ENCODE measurements at regions not wholly inside any gene's neighbourhood (a gene's known extent, or its start where the extent isn't known, plus 50 kb on each side); places are given as distances from the start of the nearest gene placed in this dataset.

DNA sequence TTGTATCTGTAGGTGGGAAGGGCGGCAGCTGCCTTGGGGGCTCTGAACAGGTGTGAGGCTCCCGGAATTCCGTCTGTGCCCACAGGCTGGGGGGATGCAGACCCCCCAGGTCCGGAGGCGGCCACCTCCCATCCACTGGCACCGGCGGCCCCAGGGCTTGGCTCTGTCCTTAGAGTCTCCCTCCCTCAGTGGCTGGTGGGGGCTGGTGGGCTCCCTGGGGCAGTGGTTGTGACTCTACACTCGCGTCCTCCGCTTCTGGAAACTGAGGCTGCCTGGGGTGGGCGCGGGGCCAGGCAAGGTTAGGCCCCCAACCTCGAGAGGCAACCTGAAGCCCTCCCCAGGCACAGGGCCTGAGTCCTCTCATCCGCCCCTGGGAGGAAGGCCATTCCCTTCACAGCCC lies 1305.4 kb downstream of the BRD1 start:
- DNase-seq = no peak

DNA sequence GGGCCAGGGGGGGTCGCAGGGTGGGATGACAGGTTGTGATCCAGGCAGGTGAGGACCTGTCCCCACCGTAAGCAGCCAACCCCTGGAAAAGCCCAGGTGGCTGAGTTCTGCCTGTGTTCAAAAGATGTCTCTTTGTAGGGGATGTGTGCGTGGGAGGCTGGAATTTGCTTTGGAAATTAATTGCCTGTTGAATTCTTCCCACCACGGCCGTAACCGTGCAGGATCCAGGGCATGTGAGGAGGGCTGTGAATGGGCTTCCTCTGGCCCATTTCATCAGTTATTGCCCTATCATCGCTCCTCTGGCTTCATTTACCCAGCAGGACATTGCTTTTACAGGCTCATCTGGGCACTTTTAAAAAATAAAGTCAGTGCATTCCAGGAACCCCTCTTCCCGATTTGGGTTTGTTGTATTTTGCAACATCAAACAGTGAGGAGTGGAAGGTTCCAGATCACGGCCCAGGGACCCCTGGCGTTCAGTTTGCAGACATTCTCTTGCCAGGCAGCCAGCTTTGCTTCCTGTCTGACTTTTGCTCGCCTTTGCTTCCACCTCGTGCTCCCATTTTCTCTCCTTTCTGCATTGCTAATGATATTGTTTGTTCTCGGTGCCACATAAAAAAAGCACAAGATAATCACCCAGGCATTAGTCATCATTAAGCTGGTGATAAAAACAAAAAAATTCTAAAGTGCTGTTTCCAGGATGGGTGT lies 1306.6 kb downstream of the BRD1 start:
- no peak for DNase-seq

DNA sequence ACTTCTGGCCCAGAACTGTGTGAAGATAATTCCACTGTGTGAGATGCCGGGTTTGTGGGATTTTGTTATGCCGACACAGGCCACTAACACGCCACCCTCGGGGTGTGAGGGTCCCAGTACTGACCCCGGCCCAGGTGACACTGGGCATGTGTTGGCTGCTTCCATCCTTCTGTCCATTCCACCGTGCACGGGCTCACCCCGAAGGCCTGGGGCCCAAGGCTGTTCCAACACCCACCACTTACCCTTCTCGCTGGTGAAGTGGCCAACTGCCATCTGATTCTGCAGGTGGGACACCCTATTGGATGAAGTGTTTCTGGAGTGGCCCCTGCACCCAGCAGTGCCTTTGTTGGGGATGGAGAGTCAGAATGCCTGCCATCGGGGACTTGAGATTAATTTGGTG lies 1307.5 kb downstream of the BRD1 start:
- DNase-seq = no peak

DNA sequence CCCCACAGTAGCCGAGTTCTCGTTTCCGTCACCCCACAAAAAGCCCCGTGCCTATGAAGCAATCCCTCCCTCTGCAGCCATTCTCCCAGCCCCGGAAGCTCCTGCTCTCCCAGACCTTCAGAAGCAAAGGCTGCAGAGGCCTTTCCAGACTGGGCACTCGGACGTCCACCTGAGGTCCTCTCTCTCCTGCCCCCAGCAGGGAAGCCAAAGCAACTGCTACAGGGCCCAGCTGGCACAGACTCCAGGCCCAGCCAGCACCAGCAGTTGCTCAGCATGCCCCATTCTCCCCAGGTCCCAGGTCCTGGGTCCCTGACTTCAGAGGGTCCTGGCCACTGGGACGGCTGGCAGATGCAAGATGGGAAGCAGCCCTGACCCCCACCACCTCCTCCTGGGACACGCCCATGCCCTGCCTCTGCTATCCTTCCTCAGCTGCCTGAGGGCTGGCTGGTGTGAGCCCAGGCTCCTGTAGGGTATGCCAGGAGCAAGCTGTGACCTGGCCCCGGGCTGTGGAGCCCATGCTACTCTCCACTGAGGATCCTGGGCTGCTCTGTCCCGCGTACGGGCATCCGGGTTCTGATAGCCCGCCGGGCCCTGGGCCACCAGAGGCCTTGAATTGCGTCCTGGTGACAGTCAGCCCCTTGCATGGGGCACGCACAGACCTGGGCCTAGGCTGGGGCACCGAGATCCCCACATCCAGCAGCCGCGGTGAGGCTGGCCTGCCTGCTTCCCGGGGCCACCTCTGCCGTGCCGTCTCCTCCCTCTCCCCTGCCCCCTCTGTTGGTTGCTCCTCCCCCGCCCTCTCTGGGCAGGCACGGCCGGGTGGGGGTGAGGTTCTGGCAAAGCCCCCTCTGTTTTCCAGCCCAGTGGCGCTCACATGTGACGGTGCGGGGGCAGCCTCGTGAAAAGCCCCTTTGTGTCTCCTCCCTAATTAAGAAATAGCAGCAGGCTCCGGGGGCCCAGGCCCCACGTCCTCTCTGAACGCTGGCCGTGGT lies 1310.3 kb downstream of the BRD1 start:
- no peak for DNase-seq

DNA sequence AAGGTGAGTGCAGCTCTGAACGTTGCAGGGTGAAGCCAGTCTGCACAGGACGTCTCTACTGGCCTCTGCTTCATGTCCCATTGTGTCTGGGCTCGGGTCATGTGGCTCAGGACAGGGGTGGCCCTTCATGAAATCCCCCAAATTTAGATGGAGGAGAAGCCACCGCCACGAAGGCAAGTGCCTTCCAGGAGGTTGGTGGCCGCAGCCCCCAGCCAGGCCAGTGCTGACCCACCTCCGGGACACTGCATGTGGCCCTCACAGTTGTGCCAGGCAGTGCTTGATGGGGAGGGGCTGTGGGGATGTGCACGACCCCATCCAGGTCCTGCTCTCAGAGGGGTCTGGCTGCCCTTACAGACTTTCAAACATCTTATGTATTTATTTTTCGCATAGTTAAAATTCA lies 1311.1 kb downstream of the BRD1 start:
- no peak for DNase-seq

DNA sequence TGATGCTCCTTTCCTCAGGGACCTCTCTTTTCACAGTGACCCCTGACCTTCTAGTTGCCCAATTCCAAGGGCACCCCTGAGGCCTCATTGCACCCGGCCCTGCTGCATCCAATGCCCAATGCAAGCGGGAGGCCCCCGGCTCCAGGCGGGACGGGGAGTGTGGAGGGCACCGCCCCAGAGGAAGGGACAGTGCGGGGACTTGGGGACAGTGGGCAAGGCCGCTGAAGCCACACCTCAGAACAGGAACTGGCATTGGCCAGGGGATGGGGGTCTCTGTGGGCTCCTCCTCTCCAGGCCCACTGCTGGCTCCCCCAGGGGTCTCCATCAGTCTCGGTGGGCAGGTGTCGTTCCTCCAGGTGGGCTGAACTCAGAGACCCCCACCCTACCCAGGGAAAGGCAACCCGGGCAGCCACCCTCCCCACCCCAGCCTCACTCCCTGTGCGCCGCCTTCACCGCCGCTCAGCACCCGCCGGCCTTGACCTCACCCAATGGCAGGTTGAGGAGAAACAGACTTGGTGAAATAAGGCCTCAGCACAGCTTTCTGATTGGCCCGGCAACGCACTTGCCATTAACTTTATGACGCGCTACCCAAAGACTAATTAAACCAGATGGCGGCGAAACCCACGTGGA lies 1312.0 kb downstream of the BRD1 start:
- no peak for DNase-seq

DNA sequence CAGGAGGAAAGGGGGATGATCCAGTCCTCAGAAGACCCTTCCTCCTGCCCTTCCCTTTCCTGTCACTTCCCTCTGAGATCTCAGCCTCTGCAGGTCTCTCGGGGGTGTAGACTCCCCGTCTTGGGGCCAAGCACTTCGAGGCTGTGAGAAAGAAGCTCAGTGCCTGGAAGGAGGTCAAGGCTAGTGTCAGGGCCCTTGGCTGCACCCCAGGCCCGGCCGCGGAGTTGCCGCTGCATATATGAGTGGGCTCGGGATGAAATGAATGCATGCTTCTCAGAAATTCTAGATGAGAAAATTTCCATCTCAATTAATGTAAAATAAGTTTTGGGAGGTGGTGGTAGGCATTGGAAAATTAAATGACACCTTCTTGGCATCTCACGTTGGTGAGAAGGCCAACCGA lies 1313.7 kb downstream of the BRD1 start:
- DNase-seq = no peak

DNA sequence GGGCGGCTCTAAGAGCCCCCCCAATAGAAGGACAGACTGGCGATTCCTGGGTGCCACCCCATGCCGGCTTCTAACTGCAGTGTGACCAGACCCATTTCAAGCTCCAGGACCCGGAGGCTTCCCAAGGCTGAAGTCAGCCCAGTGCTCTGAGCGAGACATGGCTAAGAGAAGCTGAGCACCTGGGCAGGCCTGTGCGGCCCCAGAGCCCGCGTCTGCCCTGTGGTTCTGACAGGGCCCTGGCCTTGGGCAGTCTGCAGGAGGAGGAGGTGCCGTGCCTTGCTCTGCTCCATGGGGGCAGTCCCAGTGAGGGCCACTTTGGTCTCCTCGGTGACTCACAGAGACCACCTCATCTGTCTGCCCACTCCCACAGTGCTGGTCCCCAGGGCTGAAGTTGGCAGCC lies 1314.2 kb downstream of the BRD1 start:
- DNase-seq = no peak

DNA sequence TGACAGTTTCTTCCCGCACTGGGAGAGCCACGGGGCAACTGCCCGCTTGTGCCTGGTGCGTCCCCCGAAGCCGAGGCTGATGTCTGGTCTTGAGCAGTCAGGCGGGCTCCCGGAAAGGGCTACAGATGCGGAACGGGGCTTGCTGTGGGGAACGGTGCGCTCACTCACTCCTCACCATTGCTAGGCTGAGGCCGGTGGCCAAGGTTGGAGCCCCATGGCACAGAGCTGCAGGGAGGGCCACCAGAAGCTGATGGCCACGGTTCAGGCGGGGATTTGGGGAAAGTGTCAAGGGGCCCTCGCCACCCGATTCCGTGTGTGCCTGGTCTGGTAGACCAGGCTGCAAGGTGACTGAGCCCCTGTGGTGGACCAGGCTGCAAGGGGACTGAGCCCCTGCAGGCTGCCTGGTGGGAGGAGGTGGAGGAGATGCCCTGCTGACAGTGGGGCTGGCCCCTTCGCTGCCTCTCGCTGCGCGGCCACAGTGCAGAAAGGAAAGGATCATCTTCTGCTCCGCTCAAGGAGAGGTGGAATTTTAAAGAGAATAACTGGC lies 1315.8 kb downstream of the BRD1 start:
- no peak for DNase-seq

DNA sequence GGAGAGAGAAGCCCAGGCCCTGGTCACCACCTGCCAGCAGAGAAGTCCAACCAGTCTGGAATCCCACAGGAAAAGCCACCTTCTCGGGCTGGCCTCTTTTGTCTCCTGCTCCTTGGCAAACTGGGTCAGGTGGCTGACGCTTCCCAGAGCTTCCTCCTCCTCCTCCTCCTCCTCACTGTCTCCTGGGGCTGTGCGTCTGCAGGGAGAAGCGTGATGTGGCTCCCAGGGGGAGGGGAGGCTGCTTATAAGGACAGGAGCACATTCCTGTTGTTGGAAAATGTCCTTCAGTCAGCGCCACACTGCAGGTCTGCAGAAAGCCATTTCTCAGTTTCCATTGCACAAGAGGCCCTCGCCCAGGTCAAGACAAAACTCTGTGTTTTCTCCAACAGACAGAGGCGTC lies 1316.5 kb downstream of the BRD1 start:
- DNase-seq = no peak

DNA sequence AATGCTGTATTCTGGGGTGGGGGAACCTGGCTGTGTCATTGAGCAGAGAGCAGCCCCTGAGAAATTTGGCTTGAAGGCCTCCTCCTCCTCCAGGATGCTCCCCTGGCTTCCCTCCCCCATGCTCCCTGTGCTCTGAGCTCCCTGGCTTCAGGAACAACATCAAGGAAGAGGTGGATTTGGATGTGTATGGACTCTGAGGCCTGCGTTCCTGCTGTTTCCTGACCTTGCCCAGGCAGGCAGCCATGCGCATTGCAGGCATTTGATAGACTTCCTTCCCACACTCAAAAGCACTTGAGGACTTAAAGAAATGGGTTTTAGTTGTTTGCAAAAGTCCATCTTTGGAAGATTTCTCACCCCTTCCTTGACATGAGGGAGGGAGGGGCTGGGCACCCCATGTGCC lies 1317.1 kb downstream of the BRD1 start:
- DNase-seq = no peak

DNA sequence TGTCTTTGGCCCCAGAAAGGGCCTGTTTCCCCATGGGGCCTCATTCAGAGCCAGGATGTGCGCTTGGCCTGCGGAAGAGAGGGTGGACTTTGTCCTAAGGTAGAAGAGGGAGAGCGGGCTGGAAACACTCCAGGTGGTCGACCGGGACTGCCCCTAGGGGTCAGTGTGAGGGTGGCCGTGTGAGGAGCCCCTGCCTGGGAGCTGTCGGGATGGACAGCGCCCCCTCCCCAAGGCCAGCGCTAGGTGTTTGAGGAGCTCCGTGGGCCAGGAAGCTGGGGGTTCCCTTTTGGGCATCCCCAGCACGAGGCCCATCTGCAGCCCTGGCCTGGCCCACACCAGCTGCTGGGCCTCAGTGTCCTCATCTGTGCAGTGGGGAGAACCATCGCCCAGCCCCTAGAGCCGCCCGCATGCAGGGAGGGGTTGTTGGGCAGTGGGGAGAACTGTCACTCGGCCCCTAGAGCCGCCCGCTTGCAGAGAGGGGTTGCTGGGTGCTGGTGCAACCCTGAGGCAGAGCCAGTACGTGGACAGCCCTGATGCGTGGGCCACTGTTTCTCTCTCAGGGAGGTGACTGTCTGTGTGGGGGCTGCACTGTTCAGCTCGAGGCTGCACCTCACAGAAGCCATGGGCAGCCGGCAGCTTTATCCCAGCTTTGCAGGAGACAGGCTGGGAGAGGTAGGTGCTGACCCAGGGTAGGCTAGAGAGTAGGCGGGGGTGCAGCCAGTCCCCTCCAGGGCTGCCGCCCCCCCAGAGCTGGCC lies 1319.9 kb downstream of the BRD1 start:
- DNase-seq = no peak

DNA sequence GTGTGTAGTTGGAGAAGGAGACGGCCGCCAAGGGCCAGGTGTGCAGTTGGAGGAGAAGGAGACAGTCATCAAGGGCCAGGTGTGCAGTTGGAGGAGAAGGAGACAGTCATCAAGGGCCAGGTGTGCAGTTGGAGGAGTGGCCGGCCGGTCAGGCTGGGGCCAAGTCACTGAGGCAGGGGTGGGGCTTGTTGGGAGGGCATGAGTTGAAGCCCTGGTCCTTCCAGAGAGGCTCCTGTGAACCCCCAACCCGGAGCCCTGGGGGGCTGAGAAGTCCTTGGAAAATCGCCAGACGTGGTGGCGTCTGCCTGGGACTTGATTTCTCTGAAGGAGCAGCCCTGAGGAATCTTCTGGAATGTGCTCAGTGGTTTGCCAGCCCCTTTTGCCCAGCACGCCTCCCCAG lies 1320.5 kb downstream of the BRD1 start:
- DNase-seq = no peak

DNA sequence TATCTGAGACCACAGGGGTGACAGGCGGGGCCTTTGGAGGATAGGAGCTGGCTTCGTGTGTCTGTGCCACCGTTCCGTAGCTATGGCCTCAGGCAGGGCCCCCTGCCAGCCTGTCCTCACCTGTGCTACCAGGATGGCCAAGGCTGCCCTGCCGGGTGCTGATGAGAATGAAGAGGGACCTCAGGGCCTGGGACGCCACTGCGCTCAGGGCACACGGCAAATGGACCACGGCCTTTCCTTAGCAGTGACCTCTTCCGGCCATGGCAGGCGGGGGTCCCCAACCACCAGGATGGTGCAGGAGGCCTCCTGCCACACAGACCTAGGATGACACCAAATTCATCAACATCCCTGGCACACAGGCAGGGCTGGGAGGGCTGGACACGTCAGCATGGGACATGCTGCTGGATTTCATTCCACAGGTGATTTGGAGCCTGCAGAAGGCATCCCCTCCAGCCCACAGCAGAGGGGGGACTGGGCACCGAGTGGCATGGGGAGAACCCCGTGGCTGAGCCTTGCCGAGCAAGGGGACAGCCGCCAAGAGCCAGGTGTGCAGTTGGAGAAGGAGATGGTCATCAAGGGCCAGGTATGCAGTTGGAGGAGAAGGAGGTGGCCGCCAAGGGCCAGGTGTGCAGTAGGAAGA lies 1321.0 kb downstream of the BRD1 start:
- no peak for DNase-seq

DNA sequence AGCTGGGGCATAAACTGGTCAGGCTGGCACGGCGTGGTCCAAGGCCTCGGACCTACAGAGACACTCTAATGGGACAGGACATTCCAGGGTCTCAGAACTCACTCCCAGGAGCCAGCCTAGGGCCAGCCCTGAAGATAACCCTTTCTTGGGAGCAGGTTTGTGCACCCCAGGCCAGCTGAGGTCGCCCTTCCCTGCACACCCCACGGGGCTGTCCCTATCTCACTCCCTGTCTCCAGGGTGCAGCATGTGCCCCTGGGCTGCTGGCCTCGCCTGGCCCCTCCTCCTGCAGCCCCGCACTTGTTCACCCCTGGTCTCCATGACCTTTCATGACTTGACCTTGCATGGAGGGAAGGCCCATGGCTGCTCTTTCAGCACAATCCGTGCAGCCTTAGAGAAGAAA lies 1321.8 kb downstream of the BRD1 start:
- DNase-seq = no peak

DNA sequence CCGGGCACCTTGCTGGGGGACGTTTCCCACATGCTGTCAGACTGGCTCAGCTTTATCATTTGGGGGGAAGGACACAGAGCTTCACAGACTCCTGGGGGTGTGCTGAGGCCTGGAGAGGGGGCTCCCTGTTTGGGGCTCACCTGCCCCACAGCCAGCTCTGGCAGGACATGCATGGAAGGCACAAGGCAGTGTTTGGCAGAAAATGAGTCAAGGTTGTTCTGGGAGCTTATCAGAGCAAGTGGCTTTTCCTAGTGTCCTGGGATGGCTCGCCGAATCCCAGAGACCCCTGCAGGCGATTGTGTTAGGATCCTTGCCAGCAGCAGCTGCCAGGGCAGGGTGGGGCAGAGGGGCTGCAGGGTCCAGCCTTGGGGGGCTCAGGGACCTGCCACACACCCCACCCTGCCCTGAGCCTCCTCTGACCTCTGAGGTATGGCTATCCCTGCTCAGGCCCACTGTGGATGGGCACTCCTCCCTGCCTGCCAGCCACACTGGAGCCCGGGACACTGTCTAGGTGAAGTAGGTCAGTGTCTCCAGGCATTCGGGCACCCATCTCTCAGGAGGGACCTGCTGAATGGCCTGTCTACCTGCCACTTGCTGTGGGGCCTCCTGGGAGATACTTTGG lies 1323.0 kb downstream of the BRD1 start:
- no peak for DNase-seq

DNA sequence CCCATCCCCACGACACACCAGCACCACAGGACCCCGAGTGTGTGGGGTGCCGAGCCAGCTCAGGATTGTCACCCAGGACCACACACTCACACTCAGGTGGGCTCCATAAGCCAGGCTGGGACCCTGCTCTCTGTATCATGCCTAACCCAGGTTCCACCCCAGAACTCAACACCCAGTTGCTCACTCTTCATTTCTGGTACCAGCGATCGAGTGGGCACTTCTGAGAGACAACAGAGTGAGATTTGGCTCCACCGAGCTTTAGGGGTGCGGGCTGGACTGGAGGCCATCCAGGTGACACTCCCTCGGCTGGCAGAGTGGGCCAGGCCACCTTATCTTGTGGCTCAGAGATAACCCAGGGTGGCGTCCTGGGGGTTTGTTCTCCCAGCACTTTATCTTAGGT lies 1323.8 kb downstream of the BRD1 start:
- no peak for DNase-seq

DNA sequence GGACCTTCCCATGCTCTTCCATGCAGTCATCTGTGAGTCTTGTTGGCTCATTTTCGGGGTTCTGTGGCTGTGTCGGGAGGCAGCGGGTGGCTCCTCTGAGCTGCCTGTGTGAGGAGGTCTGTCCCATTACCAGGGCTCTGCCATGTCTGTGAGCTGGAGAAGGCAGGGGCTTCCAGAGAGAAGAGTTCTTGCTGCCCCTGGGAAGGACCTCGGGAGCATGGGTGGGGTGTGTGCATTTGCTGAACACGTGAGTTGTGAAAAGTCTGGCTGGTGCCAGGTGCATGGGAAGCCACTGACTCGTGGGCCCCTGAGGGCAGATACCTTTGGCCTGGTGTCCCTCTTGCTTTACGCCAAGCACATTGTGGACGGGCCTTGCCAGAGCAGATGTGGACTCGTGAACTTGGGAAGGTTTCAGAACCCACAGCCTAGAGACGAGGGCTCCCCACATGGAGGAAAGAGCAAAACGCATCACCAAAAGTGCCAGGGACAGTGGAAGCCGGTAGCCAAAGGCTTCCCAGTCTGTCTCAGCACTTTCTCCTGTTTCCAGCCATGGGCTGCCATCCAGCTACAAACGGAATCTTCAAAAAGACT lies 1324.5 kb downstream of the BRD1 start:
- DNase-seq = no peak

DNA sequence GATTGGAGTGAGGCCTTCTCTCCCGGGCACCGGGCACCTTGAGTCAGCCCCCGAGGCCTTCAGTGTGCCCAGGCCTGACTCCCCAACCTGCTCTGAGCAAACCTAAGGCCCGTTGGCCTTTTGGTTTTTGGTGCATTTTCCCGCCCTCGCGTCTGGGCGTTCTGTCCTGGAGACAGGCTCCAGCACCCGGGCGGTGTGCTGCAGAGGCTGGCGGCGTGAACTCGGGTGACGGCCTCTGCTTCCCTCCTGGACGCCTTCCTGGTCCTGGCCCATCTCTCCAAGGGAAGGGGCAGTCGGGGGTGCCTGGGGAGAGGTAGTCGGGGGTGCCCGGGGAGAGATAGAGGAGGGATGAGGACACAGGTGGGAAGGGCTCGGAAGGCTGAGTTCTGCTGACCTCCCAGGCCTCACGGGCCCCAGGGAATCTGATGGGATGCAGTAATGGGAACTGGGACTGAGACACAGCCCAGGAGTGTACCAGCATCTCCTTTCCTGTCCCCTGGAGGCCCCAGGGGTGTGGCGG lies 1326.4 kb downstream of the BRD1 start:
- no peak for DNase-seq

DNA sequence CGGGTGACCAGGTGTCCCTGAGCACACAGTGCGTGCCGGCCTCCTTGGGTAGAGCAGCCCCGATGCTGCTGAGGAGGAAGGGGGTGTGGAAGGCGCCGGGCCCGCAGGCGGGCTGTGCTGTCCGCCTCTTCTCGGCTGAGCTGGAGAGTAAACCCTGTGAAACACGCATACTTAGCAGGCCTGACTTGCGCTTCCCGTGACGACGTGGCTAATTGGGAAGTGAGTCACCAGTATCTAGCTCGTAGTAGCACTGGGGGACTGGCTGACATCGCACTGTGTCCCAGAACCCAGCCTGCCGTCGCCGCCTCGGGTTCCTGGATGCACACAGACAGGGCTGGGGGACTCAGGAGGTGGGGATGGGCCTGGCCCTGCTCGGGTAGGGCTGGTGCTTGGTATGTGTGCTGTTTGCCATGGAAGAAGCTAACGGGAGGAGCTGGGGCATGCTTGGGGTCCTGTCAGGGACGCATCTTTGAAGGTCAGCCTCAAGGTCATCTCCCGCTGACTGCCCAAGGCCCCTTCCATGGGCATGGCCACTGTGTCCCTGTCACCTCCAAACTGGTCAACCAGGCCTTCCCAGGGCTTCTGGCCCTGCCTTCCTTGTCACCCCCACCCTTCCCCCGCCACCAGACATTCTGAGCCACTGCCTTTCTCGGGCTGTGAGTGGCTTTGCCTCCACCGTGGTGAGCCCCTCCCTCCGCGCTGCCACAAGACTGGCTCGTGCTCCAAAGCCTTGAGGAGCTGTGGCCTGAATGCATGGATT lies 1327.0 kb downstream of the BRD1 start:
- DNase-seq = no peak

Measured in dermis blood vessel endothelial cell (primary cell).